ENCODE measurements at regions not wholly inside any gene's neighbourhood (a gene's known extent, or its start where the extent isn't known, plus 50 kb on each side); places are given as distances from the start of the nearest gene placed in this dataset.

- no peak for TF ChIP-seq CTCF (IDR thresholded peaks at IDR 0.05)
- ATAC-seq (ENCODE audit: low FRiP score) (no peak), DNase-seq (ENCODE audit: low spot score) (no peak)
Measured at GRCh38 chr9:29656641-29657406, 2083.5 kb upstream of the C9orf72 start.

DNA sequence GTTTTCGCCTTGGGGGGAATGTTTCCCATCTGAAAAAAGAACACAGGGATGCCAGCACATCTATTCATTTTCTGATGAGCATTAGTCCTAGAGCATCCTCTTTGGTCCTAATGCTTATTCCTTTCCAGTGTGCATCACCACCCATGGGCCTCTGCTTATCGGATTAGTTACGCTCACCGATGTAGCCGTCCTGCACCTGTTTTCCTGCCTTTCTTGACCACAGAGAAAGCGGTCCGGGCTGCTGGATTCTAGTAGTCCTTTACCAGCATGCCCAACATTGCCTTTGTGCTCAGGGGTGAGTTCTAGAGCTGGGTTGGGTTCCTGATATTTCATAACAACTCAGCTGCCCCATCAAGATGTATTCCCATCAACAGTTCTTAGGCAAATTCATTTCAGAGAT is 2084.5 kb upstream of the C9orf72 start:
- no peak for DNase-seq (ENCODE audit: low spot score)
- no peak for TF ChIP-seq CTCF (IDR thresholded peaks at IDR 0.05)
- no peak for ATAC-seq (ENCODE audit: low FRiP score)

- DNase-seq (ENCODE audit: low spot score) (no peak), ATAC-seq (ENCODE audit: low FRiP score) (no peak)
- TF ChIP-seq CTCF (IDR thresholded peaks at IDR 0.05), result no peak
Measured at GRCh38 chr9:29659014-29659413, 2085.7 kb upstream of the C9orf72 start.

GRCh38 chr9:29659736-29660135 is 2086.5 kb upstream of the C9orf72 start:
- no peak for TF ChIP-seq CTCF (IDR thresholded peaks at IDR 0.05)
- no peak for ATAC-seq (ENCODE audit: low FRiP score)
- DNase-seq (ENCODE audit: low spot score), result no peak

DNA sequence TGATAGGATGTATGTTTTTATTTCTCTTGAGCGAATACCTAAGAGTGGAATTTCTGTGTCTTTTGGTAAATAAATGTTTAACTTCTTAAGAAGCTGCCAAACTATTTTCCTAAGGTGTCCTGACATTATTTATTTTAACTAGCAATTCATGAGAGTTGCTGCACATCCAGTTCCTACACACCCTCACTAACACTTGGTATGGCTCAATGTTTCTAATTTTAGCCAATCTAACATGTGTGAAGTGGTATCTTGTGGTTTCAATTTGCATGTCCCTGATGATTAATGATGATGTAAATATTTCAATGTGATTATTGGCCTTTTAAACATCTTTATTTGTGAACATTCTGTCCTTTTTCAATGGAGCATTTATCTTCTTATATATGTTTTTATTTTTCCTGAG is 2095.5 kb upstream of the C9orf72 start:
- TF ChIP-seq CTCF (IDR thresholded peaks at IDR 0.05), result no peak
- ATAC-seq (ENCODE audit: low FRiP score), result no peak
- no peak for DNase-seq (ENCODE audit: low spot score)

DNA sequence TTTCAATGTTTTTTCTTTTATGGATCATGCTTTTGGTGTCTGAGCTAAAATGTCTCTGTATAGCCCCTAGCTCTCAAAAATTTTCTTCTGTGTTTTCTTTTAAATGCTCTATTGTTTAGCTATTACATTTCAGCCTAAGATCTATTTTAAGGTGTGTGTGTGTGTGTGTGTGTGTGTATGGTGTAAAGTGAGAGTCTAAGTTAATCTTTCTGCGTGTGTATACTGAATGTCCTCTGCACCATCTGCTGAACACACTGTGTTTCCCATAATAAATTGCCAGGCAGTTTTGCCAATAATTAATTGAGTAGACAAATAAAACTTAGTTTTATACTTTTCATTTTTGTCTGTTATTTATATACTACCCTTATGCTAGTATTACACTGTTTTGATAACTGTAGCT is 2096.3 kb upstream of the C9orf72 start:
- no peak for DNase-seq (ENCODE audit: low spot score)
- ATAC-seq (ENCODE audit: low FRiP score), result no peak
- no peak for TF ChIP-seq CTCF (IDR thresholded peaks at IDR 0.05)

DNA sequence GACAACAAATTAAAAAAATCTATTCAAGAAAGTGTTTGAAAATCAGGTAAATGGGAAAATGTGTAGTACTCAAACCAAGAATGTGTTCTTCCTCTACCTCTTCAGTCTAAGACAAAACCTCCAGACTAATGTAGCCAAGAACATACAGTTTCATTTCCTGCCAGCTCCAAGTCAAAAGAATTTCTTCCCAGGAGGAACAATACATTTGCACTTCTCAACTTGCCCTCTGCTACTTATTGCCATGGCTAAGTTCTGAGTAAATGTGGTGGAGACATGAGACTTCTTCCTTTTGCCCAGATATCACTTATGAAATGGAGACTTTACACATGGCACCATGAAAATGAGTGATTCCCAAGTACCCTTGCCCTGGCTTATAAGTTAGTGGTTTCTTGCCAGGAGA is 2112.2 kb upstream of the C9orf72 start:
- no peak for TF ChIP-seq CTCF (IDR thresholded peaks at IDR 0.05)
- ATAC-seq (ENCODE audit: low FRiP score) (no peak), DNase-seq (ENCODE audit: low spot score) (no peak)
